ENCODE measurements at regions not wholly inside any gene's neighbourhood (a gene's known extent, or its start where the extent isn't known, plus 50 kb on each side); places are given as distances from the start of the nearest gene placed in this dataset.
A peak's percentile ranks its signal among the peaks of the same experiment; 100 is the strongest.

- DNase-seq, result no peak
Observed at GRCh38 chr7:155203059-155203881, 94.4 kb upstream of the INSIG1 start.

- no peak for DNase-seq
Observed at GRCh38 chr7:155203882-155204691, 93.6 kb upstream of the INSIG1 start.

- no peak for DNase-seq
Observed at GRCh38 chr7:155204744-155205367, 92.8 kb upstream of the INSIG1 start.

GRCh38 chr7:155205368-155206317, 92.0 kb upstream of the INSIG1 start:
- DNase-seq, result no peak

GRCh38 chr7:155206318-155207020, 91.2 kb upstream of the INSIG1 start:
- no peak for DNase-seq

- DNase-seq, result no peak
Observed at GRCh38 chr7:155207326-155208002, 90.2 kb upstream of the INSIG1 start.

GRCh38 chr7:155208681-155209477, 88.8 kb upstream of the INSIG1 start:
- DNase-seq, result no peak

GRCh38 chr7:155209478-155210319, 88.0 kb upstream of the INSIG1 start:
- DNase-seq, result no peak

GRCh38 chr7:155210356-155210755, 87.3 kb upstream of the INSIG1 start:
- DNase-seq, result no peak

- no peak for DNase-seq
Observed at GRCh38 chr7:155211173-155211572, 86.5 kb upstream of the INSIG1 start.

GRCh38 chr7:155211761-155212160, 85.9 kb upstream of the INSIG1 start:
- DNase-seq, result no peak

GRCh38 chr7:155212301-155213015, 85.2 kb upstream of the INSIG1 start:
- DNase-seq, result no peak

- no peak for DNase-seq
Observed at GRCh38 chr7:155213385-155213784, 84.3 kb upstream of the INSIG1 start.

- DNase-seq, result peak; percentile 53
Observed at GRCh38 chr7:155213955-155214740, 83.5 kb upstream of the INSIG1 start.

- no peak for DNase-seq
Observed at GRCh38 chr7:155215576-155216325, 81.9 kb upstream of the INSIG1 start.

- no peak for DNase-seq
Observed at GRCh38 chr7:155216475-155217272, 81.0 kb upstream of the INSIG1 start.

Measured in NCI-H2171 treated with DMSO at 0.1 percent for 48 hours (cell line).